ENCODE measurements at regions not wholly inside any gene's neighbourhood (a gene's known extent, or its start where the extent isn't known, plus 50 kb on each side); places are given as distances from the start of the nearest gene placed in this dataset.

DNA sequence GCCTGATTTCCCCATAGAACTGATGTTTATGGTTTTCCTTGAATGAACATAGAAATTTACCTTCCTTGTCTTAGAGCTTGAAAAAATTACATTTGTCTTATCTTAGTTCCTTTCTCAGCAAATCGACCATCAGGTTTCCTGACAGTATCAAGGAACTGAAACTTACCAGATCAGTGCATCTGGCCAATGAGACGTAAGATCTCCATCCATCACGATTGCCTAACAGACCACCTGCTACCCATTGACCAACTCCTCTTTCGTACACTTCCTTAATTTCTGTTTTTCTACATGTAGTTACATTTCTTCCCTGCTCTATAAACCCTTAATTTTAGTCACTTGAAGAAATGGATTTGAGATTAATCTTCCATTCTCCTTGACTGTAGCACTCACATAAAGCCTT is 57.4 kb upstream of the TMPRSS15 start:
- DNase-seq = no peak

DNA sequence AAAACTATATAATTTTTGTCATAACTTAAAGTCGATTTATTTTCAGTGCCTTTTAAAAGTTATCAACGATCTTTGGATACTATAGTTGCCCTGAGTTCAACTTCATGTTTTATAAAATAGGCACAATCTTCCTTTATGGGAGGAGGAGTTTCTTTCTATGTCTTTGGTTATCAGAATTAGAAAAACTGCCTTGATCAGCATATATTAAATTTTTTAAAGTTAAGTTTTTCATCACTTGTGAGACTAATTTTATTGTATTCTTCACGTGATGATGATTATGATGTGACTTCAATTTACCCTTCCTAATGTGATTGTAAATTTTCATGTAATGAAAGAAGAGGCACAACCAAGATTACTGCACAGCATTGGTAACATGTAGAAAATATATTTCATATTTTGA is 58.2 kb upstream of the TMPRSS15 start:
- DNase-seq = no peak

DNA sequence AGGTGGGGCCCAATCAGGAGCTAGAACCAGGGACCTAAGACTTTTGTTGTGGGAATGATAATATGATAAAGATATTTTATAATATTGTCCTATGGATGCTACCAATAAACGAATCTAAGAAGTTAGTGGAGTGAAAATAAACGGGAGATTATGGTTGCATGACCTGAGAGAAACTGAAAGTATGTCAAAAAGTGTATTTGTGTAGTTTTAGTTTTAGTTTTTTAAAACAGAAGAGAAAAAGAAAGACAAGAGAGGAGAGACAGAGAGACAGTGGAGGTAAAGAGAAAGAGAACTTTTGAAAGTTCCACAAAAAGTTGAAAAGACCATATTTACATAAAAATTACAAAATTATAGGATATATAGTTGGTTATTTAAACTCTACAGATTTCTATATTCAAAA is 64.1 kb upstream of the TMPRSS15 start:
- DNase-seq = no peak

DNA sequence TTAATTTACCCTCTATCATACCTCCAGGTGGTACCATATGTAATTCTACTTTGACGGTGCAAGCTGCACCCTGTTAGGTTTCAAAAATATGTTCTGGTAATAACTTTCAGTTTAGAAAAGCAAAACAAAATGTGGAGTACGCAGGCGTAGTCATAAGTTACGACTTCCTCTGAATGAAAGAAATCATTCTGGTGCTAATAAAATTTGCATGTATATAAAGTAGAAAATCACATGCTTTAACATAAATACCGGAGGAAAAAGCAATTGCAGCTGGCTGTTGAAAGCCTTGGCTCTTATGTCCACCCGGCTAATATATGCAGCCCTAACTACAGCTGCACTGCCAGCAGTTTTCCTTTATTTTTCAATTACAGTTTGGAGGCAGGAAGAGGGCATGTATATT is 65.2 kb upstream of the TMPRSS15 start:
- no peak for DNase-seq

DNA sequence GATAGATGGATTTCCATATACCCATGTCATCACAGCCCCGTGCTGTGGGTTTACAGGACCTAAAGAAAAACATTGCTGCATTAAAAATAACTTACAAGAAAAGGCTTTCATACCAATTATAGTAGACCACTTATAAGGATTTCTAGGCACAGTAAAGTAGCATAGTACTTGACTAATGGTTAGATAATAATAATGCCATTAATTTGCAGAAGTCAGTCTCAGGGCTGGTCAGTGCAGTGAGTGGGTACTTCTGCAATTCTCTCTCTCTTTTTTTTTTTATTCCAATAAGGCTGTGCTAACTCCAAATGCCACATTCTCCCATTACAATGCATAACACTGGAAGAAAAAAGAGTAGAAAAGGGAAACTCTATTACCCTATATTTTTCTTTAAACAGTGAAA is 73.1 kb upstream of the TMPRSS15 start:
- no peak for DNase-seq

DNA sequence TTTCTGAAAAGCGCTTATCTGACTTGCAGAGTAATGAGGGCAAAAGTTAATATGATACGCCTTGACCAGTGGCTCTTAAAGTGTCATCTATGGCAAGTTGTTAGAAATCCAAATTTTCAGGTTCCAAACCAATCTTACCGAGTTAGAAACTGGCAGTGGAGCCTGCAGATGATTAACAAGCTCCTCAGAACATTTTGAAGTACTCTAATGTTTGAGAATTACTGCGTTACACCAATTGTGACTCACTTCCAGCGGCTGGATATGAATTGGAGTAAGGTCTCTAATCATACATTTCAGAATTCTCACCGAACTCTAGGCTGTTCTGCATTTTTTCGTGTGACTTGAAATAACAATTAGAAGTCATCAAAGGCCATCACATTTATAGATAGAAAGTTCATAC is 73.5 kb upstream of the TMPRSS15 start:
- no peak for DNase-seq

DNA sequence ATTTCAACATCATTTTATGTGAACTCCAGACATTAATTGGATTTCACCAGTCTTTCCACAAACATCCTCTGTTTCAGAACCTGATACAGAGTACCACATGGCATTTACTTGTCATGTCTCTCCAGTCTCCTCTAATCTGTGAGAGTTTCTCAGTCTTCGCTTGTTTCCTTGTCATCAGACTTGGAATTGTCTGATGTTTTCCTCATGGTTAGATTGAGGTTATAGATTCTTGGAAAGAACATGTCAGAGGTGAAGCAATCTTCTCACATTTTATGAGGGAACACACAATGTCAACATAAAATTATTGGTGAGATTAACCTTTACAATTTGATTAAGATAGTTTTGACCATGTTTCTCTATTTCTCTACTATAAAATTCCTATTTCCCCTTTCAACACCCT is 74.9 kb upstream of the TMPRSS15 start:
- DNase-seq = no peak

DNA sequence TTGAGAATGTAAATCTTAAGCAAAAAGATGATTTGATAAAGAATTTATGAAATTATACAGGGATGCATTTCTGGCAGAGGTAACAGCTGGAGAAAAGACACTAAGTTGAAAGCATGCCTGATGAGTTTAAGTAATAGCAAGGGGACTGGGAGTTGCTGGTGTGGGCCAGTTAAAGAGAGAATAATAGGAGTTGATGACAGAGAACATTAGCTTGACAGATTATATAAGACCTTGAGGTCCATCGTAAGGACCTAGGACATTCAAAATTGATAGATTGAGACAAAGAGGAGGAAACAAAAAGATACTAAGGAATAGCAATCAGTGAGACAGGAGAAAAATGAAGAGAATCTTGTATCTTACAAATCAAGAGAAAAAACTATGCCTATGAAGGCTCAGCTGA is 84.7 kb upstream of the TMPRSS15 start:
- DNase-seq = no peak

DNA sequence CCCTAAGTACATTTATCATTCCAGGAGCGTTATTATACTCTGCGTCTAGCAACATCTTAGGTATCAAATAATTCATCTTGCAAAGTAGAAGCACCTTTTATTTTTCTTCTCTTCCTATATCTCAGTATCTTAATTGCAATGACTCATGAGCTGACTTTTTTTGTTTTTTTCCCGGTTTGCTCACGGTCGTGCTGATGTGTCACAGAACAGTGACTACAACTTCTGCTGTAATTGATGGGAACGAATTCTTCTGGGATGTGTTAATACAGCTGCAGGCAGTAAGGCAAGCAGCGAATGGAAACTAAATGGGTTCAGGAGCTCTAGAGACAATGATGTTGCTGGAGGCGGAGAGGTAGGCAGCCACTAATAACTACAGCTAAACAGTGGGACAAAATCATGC is 89.8 kb upstream of the TMPRSS15 start:
- DNase-seq = no peak

DNA sequence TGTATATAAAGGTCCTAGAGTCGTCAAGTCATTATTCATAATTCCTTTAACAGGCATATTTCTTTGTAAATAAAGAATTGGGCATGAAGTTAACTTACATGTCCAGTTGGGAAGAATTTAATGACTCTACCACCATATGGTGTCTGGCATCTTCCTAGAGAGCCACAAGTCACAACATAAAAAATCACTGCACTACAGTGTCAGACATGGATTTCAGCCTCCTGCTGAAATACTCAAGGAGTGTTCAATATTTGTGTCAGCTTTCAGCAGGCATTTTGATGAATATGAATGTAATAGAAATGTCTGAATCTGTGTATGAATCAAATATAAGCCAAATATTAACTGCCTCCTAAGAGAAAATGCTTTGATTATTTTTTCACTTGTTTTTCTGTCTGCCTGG is 91.9 kb upstream of the TMPRSS15 start:
- no peak for DNase-seq

DNA sequence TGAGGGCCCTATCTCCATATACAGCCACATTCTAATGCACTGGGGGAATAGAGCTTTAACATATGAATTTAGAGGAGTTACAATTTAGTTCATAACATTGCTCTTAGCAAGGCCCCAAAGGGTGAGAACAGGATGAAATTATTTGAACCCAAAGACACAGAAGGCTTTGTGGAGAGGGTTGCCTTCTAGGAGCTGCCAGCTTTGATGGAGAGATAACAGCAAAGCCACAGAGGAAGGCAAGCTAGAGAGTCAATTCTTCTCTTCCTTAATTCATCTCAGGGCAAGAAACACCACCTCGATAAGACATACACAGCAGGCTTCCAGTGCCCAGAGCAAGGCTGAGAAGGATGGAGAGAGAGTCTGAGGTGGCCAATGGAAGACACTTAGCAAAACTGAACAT is 94.8 kb upstream of the TMPRSS15 start:
- DNase-seq = no peak

DNA sequence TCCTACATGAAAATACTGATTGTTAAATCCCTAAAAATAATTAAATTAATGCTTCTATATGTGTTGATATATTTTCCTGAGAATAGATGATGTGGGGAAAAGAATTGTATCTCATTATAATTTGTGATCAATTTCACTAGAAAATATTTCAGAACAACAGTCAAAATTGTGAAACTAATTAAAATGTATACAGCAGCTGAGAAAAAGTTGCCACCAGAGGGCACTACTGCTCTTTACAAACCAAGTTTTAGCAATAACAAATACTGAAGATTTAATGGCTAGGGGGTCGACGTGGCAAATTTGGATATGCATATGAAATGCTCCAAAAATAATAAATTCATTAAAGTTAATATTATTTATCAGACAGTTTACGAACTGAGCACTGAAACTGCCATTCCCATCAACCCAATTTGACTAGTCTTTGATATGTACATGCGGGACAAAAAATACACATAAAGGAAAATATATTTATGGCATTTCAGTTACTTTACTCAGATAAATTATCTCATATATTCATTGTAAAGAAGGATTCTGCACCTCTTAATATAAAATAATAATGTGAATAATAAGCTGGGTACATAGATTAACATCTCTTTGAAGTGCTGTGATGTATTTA is 96.3 kb upstream of the TMPRSS15 start:
- peak; percentile 32 for DNase-seq

DNA sequence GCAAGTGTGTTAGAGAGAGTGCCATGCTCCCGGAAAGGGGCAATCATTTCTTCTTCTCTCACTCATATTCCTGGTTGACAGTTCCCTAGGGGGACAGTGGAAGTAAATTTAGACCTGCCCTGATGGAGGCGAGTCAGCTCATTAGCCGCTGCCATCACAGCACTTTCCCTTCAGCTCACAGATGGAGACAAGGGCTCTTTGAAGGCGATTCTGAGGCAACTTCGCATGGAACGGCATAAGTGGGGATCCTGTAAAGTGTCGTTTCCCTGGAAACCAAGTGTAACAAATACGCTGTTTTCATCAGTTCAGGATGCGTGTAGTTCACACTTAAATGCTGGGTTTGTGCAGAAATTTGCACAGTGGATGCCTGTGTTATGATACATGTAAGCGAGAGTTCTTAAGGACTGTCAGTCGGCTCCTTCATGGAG is 114.5 kb upstream of the TMPRSS15 start:
- DNase-seq = no peak

DNA sequence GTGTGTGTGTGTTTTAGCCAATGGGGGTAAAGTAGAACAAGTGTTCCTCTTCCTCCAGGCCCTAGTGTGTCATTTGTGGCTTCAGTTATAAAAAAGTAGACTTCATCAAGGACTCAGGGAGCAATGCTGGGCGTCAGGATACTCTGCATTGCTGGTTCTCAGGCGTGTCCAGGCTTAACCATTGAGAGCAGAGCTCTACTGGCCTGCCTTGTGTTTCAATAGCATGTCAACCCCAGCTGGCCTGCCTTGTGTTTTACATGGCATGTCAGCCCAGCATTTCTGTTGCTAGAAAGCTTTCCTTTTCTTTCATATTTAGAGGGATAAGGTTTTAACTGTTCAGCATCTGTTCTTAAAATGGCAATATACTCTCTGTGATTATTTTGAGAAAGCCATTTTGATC is 117.6 kb upstream of the TMPRSS15 start:
- DNase-seq = no peak

DNA sequence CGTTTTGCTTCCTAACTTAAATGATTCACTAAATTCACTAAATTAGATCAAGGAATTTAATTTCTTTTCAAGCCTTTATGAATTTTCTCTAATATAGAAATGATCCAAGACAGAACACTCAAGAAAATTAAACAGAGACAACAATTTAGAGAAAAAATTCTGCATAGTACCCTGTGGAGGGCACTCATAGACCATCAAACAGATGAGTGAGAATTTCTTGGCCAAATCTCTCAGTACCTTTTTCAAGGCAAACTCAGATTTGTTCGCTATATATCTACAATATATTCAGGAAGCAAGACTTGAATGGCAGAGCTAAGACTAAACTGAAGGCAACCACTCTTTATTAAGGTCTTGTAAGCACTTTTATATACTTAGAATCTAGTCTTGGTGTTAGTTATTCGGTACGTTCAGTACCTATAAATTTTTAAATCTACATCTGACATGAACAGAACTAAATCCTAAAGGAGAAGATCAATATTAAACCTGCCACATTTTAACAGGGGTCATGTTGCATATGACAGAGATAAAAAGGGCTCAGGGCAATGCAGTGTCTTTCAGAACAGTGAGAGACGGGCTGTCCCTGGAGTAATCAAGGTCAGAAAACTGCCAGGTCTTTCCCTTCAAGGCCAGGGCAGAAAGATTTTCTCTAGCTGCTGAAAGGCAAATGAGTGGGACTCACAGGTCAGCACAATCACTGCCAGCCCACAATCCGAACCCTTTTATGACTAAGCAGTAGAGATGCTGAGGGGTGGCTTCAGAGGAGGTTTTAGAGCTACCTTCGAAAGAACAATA is 118.8 kb upstream of the TMPRSS15 start:
- no peak for DNase-seq

DNA sequence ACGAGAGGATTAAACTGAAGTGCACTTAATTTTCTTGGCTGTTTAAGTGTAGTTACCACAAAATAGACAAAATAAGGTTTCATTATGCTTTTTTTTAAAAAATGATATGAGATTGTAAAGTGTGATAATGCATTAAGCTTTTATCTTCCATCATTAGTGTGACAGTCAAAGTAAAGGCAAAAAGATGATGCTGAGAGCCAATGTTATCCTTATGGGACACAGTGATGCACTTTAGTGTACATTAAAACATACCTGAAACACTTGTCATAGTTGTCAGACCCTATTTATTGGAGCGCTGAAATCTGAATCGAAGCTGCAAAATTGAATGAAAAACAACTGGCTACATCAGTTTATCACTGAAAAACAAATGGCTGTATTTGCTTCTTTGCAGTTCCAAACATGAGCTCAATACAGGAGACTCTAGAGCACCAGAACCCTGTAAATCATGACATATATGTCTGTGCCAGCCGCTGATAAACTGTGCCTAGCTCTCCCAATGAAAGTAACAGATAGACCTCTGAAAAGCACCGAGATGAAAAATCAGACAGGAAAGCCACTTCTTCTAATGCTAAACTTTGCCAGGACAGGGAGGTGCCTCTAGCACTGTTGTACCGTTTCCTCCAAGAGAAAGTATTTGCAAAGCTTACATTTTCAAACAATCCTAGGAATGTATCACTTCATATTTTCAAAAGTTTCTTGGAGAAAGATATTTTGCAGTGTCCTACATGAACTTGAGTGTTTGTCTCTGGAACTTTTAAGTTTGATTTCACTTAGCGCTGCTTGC is 120.7 kb upstream of the TMPRSS15 start:
- DNase-seq = no peak

DNA sequence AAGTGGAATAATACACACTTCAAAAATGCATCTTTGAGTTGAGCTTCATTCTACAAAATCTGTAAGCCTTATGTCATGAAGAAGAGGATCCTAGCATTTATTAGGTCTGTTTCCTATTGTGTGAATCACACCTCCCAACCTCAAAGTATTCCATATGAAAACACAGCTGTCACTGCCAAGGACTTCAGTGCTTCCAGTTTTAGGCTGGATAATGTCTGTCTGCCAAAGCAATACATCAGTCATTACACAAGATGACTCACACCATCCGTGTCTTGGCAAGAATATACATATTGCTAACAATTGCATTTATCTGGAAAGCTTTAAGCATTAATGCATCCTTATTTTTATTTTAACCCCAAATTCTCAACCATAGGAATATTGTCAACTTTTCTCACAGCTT is 125.7 kb upstream of the TMPRSS15 start:
- peak; percentile 72 for DNase-seq

DNA sequence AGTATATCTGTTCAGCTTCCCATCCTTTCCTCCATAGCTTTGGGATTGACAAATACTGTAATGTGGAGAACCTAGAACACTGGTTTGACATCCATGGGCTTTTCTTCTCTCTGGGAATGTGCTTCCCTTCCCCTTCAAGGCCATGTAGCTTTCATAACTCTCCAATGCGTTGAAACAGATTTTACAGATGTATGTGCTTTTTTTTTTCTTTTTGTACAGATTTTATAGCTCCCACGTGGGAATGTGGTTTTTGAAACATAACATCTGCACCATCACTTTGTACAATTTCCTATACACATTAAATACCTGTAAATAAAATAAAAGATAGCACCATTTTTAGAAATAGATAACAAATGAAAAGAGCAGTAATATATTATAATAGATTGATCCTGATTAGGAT is 138.5 kb upstream of the TMPRSS15 start:
- no peak for DNase-seq

DNA sequence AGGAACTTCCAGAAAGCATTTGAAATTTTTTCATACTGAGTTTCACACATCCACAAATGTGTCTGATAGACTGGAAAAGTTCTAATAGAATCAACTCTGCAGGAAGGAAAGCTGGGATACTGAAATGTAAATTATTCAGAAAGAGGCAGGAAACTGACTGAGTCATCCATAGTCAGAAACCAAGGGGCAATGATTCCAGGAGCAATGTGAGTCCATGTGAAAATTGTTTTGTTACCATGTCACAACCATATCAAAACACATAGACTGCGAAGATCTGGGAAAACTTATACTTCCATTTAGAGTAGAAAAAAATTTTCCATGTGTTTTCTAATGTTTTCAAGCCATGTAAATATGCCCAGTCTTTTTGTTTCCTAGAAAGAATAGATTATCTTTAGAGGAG is 142.3 kb upstream of the TMPRSS15 start:
- no peak for DNase-seq

DNA sequence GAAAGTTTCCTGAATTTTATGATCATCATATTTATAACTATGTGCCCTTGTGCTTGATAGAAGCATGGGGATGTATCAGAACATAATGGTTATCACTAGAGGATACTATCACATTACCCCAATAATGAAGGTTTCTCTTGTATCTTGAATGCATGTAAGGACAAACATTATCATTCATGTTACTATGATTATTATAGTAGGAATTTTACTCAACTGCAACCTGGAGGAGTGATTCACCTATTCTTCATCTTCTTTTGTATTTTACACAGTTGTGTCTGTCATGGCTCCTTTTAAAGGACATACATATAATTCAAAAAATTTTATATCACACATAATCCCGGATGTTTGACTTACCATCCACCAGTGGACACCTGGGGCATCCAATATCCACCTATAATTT is 143.8 kb upstream of the TMPRSS15 start:
- no peak for DNase-seq

DNA sequence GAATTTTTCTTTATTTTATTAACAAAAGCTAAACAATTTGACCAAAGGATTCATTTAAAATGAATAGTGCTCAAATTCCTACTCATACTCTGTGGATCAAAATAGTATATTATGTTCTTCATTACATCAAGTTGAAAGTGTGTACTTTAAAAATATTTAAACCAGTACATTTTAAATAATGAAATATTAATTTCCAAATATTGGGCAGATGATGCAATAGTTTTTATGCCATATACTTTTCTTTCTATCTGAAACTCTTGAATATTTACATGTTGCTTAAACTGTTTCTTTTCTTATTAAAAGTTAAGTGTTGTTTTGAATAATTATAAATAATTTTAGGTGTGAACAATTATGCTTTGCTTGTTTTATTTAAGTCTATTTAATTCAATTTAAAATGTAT is 144.7 kb upstream of the TMPRSS15 start:
- no peak for DNase-seq

DNA sequence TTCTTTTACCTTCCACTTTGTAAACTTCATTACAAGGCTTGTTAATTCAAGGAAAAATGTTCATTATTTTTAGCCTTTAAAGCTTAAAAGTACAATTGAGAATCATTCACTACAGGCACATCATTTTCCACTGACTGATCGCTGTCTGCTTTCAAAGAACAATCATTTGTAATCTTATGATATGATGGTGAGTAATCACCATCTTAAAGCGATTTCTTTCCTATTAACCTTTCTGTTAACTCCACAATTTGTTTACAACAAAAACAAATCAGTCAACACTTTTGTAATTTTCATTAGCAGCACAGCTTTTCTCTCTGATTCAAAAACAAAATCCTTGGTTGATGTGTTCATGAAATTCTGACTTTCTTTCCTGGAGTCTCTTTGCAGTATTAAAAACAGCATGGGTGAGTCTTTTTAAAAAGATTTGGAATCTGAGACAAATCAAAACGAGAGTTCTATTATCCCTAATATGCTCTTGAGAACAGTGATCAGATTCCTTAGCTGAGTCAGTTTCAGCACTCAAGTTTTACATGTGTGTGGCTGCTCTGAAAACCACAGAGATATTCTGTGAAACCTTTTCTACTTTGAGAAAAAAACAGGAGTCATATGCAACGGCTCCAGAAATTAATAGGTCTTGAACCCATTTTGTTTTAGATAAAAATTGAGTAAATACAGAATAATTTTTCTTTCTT is 145.8 kb upstream of the TMPRSS15 start:
- no peak for DNase-seq

DNA sequence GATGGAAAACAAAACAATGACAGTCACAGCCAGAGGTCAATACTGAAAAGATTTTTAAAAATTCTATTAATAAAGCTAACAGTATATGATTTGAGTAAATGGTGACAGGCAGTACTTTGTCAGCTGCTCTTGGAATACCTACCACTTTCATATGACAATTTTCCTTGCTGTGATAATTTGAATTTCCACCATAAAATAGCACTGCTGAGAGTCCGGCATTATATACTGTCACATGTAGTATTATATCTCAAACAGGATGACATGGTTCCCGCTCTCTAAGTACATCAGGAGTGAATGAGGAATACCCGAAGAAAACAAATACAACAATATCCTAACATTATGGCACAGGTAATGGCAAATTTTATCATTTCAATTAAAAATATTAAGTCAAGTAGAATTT is 146.8 kb upstream of the TMPRSS15 start:
- no peak for DNase-seq

DNA sequence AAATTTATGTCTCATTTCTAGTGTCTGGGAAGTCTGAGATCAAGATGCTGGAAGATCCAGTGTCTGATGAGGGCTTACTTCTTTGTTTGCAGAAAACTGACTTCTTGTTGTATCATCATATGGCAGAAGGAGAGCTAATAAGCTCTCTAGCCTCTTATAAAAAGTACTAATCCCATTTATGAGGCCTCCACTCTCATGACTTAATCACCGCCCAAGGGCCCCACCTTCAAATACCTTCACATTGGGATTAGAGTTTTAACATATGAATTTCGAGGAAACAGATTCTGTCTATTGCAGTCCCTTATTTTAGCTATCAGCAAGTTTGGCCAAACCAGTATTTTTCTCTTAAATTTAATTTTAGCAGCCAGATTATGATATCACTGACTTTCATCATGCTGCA is 150.2 kb upstream of the TMPRSS15 start:
- DNase-seq = no peak

Measured in femur (tissue), 1 donor.